OCI-LY7 (cell line): ENCODE measurements at regions not wholly inside any gene's neighbourhood (a gene's known extent, or its start where the extent isn't known, plus 50 kb on each side); places are given as distances from the start of the nearest gene placed in this dataset.

Source experiments
- BruUV-seq: library from RNA; stranded (reverse); fragments of 400-500 nt; replicated peaks from 2 replicates; lab custom pipeline; 2021; lab: Mats Ljungman, UMichigan
- CTCF ChIA-PET: fragments of 300-600 bp; sonication (Branson Sonifier 250); formaldehyde crosslinking; loops from one replicate; lab custom pipeline; 2022; ENCODE audit warnings: antibody characterized with exemption; ENCODE audit not compliant: unreplicated experiment; lab: Charles Lee
- POLR2A ChIA-PET: fragments of 300-600 bp; sonication (Branson Sonifier 250); formaldehyde crosslinking; loops from one replicate; lab custom pipeline; 2022; ENCODE audit warnings: antibody characterized with exemption; lab: Charles Lee
- DNase-seq: peaks from one replicate; pipeline ENCODE4 v3.0.0-alpha.2; 2015; ENCODE audit warnings: low spot score
- H2AFZ ChIP-seq: fragments of 200-600 bp; sonication (generic), shearing (Covaris generic); 2 replicates; pipeline ENCODE4 v1.6.1; 2014; ENCODE audit warnings: mild to moderate bottlenecking, antibody characterized with exemption, low read length, moderate library complexity
- H3K27ac ChIP-seq: fragments of 200-600 bp; sonication (generic); 2 replicates; pipeline ENCODE4 v1.5.1; 2014; ENCODE audit warnings: mixed run types, low read depth, mild to moderate bottlenecking, moderate library complexity, low read length, inconsistent platforms; ENCODE audit not compliant: poor library complexity, severe bottlenecking
- H3K36me3 ChIP-seq: fragments of 200-600 bp; sonication (generic); 2 replicates; pipeline ENCODE4 v1.6.1; 2014; ENCODE audit warnings: mild to moderate bottlenecking, antibody characterized with exemption, low read length, moderate library complexity, mixed read lengths; ENCODE audit not compliant: insufficient read depth
- H3K4me1 ChIP-seq: fragments of 200-600 bp; sonication (generic); 2 replicates; pipeline ENCODE4 v1.5.1; 2014; ENCODE audit warnings: mild to moderate bottlenecking, low read length; ENCODE audit not compliant: insufficient read depth, poor library complexity, severe bottlenecking
- H3K4me2 ChIP-seq: fragments of 200-600 bp; sonication (generic); 2 replicates; pipeline ENCODE4 v1.6.1; 2014; ENCODE audit warnings: mild to moderate bottlenecking, low read length
- H3K4me3 ChIP-seq: fragments of 200-600 bp; sonication (generic); 2 replicates; pipeline ENCODE4 v1.5.1; 2014; ENCODE audit warnings: mild to moderate bottlenecking, low read depth, low read length; ENCODE audit not compliant: poor library complexity, severe bottlenecking
- H3K79me2 ChIP-seq: fragments of 200-600 bp; sonication (generic); 2 replicates; pipeline ENCODE4 v1.6.1; 2016; ENCODE audit warnings: low read depth, mild to moderate bottlenecking, low read length, moderate library complexity, mixed read lengths; ENCODE audit not compliant: insufficient read depth
- H3K9me2 ChIP-seq: fragments of 200-600 bp; sonication (generic); 2 replicates; pipeline ENCODE4 v1.6.1; 2016; ENCODE audit warnings: mild to moderate bottlenecking, low read length, mixed read lengths; ENCODE audit not compliant: insufficient read depth
- H3K9me3 ChIP-seq: fragments of 200-600 bp; sonication (generic); 2 replicates; pipeline ENCODE4 v1.6.1; 2014; ENCODE audit warnings: mild to moderate bottlenecking, mixed run types, low read length, mixed read lengths
- H4K20me1 ChIP-seq: fragments of 200-600 bp; sonication (generic); 2 replicates; pipeline ENCODE4 v1.6.1; 2014; ENCODE audit warnings: mild to moderate bottlenecking, antibody characterized with exemption, low read length, moderate library complexity, mixed read lengths; ENCODE audit not compliant: insufficient read depth
- EZH2phosphoT487 ChIP-seq: fragments of 200-600 bp; sonication (generic); IDR thresholded peaks from 2 replicates; pipeline ENCODE4 v1.6.1; 2018; ENCODE audit warnings: low read depth, borderline replicate concordance, mild to moderate bottlenecking, mixed run types, antibody characterized with exemption, low read length, moderate library complexity, mixed read lengths
- intact Hi-C: fragments of 100-400 bp; cut with micrococcal nuclease; formaldehyde crosslinking; loops from one replicate; pipeline ENCODE4 v1.10.0; 2022; ENCODE audit not compliant: unreplicated experiment
- TF ChIP-seq, protein P1 (sequence below): fragments of 200-600 bp; sonication (generic); conservative IDR thresholded peaks from 2 replicates; pipeline ENCODE4 v1.5.1; 2014; ENCODE audit warnings: mild to moderate bottlenecking, antibody characterized with exemption, low read length, moderate library complexity, mixed read lengths

DNA sequence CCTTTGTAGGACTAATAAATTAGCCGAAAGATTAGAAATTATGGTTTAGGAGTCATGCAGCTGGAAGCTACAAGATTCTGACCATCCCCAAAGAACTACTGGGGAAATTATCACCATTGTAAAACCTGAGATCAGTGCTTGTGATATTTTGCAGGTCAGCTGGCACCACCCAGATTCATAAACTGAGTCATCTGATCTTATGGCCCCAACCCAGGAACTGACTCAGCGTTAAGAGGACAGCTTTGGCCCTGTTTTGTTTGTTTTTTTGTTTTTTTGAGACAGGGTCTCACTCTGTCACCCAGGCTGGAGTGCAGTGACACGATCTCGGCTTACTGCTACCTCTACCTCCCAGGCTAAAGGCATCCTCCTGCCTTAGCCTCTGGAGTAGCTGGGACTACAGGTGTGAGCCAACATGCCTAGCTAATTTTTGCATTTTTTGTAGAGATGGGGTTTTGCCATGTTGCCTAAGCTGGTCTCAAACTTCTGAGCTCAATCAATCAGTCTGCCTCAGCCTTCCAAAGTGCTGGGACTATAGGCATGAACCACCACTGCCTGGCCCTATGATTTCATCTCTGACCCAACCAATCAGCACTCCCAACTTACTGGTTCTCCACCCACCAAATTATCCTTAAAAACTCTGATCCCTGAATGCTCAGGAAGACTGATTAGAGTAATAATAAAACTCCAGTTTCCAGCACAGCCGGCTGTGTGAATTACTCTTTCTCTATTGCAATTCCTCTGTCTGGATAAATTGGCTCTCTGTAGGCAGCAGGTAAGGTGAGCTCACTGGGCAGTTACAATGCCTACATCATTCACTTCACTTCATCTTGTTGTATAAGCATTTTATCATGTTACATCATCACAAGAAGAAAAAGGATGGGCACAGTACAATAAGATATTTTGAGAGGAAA is 79.4 kb upstream of the KSR1 start:
- H3K9me2 ChIP-seq: no peaks in the 10 kb centered on the region
- H3K4me3 ChIP-seq: no peak overlapping the region
- no peaks in the 10 kb centered on the region for H3K79me2 ChIP-seq
- ChIA-PET CTCF (no interaction called here), POLR2A (no interaction called here)
- BruUV-seq: no TSS peak
- H3K27ac ChIP-seq: no peak overlapping the region
- H3K36me3 ChIP-seq: no peaks in the 10 kb centered on the region
- H3K4me1 ChIP-seq: no peaks in the 10 kb centered on the region
- TF ChIP-seq, protein P1, sequence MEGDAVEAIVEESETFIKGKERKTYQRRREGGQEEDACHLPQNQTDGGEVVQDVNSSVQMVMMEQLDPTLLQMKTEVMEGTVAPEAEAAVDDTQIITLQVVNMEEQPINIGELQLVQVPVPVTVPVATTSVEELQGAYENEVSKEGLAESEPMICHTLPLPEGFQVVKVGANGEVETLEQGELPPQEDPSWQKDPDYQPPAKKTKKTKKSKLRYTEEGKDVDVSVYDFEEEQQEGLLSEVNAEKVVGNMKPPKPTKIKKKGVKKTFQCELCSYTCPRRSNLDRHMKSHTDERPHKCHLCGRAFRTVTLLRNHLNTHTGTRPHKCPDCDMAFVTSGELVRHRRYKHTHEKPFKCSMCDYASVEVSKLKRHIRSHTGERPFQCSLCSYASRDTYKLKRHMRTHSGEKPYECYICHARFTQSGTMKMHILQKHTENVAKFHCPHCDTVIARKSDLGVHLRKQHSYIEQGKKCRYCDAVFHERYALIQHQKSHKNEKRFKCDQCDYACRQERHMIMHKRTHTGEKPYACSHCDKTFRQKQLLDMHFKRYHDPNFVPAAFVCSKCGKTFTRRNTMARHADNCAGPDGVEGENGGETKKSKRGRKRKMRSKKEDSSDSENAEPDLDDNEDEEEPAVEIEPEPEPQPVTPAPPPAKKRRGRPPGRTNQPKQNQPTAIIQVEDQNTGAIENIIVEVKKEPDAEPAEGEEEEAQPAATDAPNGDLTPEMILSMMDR: no peak
- no peak for TF ChIP-seq EZH2phosphoT487
- no peaks in the 10 kb centered on the region; the same call in 1 of the 2 replicates for H3K9me3 ChIP-seq
- DNase-seq: no peak
- intact Hi-C loops: no loop called here
- H3K4me2 ChIP-seq: no peak overlapping the region
- no peaks in the 10 kb centered on the region for H4K20me1 ChIP-seq
- no peak overlapping the region for H2AFZ ChIP-seq

GRCh38 chr17:27378482-27379175 is 77.6 kb upstream of the KSR1 start:
- H3K9me3 ChIP-seq: no peaks in the 10 kb centered on the region
- no peak overlapping the region for H2AFZ ChIP-seq
- POLR2A ChIA-PET: no interaction called here
- H4K20me1 ChIP-seq: no peaks in the 10 kb centered on the region
- no peaks in the 10 kb centered on the region for H3K36me3 ChIP-seq
- CTCF ChIA-PET: no interaction called here
- H3K4me3 ChIP-seq: no peak overlapping the region
- TF ChIP-seq, protein P1: no peak
- no peak for TF ChIP-seq EZH2phosphoT487
- H3K79me2 ChIP-seq: no peaks in the 10 kb centered on the region
- no peak overlapping the region for H3K27ac ChIP-seq
- no TSS peak for BruUV-seq
- no peak for DNase-seq
- no peaks in the 10 kb centered on the region for H3K4me1 ChIP-seq
- no peak overlapping the region for H3K4me2 ChIP-seq
- H3K9me2 ChIP-seq: no peaks in the 10 kb centered on the region
- intact Hi-C loops: no loop called here
